ENCODE measurements at regions not wholly inside any gene's neighbourhood (a gene's known extent, or its start where the extent isn't known, plus 50 kb on each side); places are given as distances from the start of the nearest gene placed in this dataset.

GRCh38 chr14:29265852-29266251 lies 499.3 kb downstream of the FOXG1 start:
- Histone ChIP-seq H3K79me1 (ENCODE audit: low read depth in 1 of 2, low read length in 2 of 2) (no peaks in the 10 kb centered on the region), H3K4me3 (ENCODE audit: insufficient read depth, low read depth, low read length) (no peak overlapping the region), H3K9ac (ENCODE audit: low read depth, low read length) (no peak overlapping the region), H3K27me3 (ENCODE audit: control insufficient read depth, insufficient read depth, low read length) (no peaks in the 10 kb centered on the region), H4K91ac (ENCODE audit: insufficient read depth, low read depth, low read length) (no peak overlapping the region), H3K4me2 (ENCODE audit: low read depth, low read length) (no peak overlapping the region), H2BK120ac (ENCODE audit: low read depth, low read length) (no peak overlapping the region), H3K4ac (ENCODE audit: low read depth, low read length) (no peak overlapping the region), H3K36me3 (ENCODE audit: control insufficient read depth, insufficient read depth, low read length) (no peaks in the 10 kb centered on the region), H3K4me1 (ENCODE audit: control insufficient read depth, insufficient read depth, low read length) (peaks cover 2% of the 10 kb centered on the region; the same call in 1 of the 2 replicates), H3K23ac (ENCODE audit: low read depth, low read length) (no peak overlapping the region), H4K5ac (ENCODE audit: low read depth, low read length) (no peak overlapping the region), H4K20me1 (ENCODE audit: insufficient read depth, low read length) (no peaks in the 10 kb centered on the region), H3K9me1 (ENCODE audit: insufficient read depth, low read length) (no peaks in the 10 kb centered on the region), H2AFZ (replicated peaks; ENCODE audit: low read length, poor library complexity) (no peak overlapping the region), H3K14ac (replicated peaks; ENCODE audit: low read depth, low read length) (no peak overlapping the region), H2BK5ac (ENCODE audit: low read depth, low read length, poor library complexity, severe bottlenecking) (no peak overlapping the region), H2BK15ac (ENCODE audit: low read depth, low read length) (no peak overlapping the region), H4K8ac (ENCODE audit: low read depth in 2 of 2, low read length in 2 of 2) (no peak overlapping the region), H3K18ac (ENCODE audit: low read depth, low read length) (no peak overlapping the region), H3K27ac (ENCODE audit: insufficient read depth, low read length) (no peak overlapping the region), H2AK5ac (ENCODE audit: low read depth, low read length) (no peak overlapping the region), H2BK20ac (ENCODE audit: low read depth, low read length) (no peak overlapping the region), H2AK9ac (replicated peaks; ENCODE audit: low read depth, low read length, poor library complexity) (no peak overlapping the region), H3K56ac (ENCODE audit: extremely low read depth, insufficient read depth, low read length) (no peak overlapping the region), H3K9me3 (ENCODE audit: control insufficient read depth, insufficient read depth, low read length) (no peaks in the 10 kb centered on the region)
- TF ChIP-seq, protein P1, sequence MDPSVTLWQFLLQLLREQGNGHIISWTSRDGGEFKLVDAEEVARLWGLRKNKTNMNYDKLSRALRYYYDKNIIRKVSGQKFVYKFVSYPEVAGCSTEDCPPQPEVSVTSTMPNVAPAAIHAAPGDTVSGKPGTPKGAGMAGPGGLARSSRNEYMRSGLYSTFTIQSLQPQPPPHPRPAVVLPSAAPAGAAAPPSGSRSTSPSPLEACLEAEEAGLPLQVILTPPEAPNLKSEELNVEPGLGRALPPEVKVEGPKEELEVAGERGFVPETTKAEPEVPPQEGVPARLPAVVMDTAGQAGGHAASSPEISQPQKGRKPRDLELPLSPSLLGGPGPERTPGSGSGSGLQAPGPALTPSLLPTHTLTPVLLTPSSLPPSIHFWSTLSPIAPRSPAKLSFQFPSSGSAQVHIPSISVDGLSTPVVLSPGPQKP (IDR thresholded peaks at IDR 0.05; ENCODE audit: borderline replicate concordance, low read depth, low read length) = no peak
- no peak for TF ChIP-seq MAZ (IDR thresholded peaks at IDR 0.05; ENCODE audit: borderline replicate concordance, low read depth, low read length)
- TF ChIP-seq RFX5 (IDR thresholded peaks at IDR 0.05; ENCODE audit: low read depth, low read length) = no peak
- TF ChIP-seq, protein P2, sequence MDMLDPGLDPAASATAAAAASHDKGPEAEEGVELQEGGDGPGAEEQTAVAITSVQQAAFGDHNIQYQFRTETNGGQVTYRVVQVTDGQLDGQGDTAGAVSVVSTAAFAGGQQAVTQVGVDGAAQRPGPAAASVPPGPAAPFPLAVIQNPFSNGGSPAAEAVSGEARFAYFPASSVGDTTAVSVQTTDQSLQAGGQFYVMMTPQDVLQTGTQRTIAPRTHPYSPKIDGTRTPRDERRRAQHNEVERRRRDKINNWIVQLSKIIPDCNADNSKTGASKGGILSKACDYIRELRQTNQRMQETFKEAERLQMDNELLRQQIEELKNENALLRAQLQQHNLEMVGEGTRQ (IDR thresholded peaks at IDR 0.05; ENCODE audit: low read depth, low read length) = no peak
- no peak for TF ChIP-seq POLR2A (IDR thresholded peaks at IDR 0.05; ENCODE audit: low read depth, low read length)
- DNase-seq = no peak
- POLR2A ChIA-PET (ENCODE audit: unreplicated experiment) = no interaction called here
- no TSS peak for BruUV-seq (replicated peaks)
- intact Hi-C loops (cut with micrococcal nuclease) (no loop called here), in situ Hi-C loops (cut with MboI; ENCODE audit: low sequenced_read_pairs) (no loop called here), dilution Hi-C loops (cut with HindIII; ENCODE audit: low sequenced_read_pairs, unreplicated experiment) (no loop called here)
- no peak for ATAC-seq (ENCODE audit: low read depth)
- CTCF ChIA-PET = no interaction called here
- WGBS, 2 experiments (ENCODE audit: extremely low coverage in 2 of 2, insufficient read length in 1 of 2) = no CpG with 5 or more reads among the region's 1 CpG

Data from IMR-90 (cell line).